GM23338 (cell line): ENCODE measurements at regions not wholly inside any gene's neighbourhood (a gene's known extent, or its start where the extent isn't known, plus 50 kb on each side); places are given as distances from the start of the nearest gene placed in this dataset.

Source experiments
- CREB1 ChIP-seq: fragments of 250-450 bp; sonication (Bioruptor Pico); IDR thresholded peaks from 2 replicates; pipeline ENCODE4 v1.5.0; 2020; ENCODE audit warnings: low read depth, mild to moderate bottlenecking, moderate library complexity
- CTCF ChIP-seq, 2 experiments: fragments of 200-600 bp in 1 of 2; sonication (generic) in 1 of 2; conservative IDR thresholded peaks; 2 replicates each; pipeline versions ENCODE4 v1.5.1 to v1.6.1; 2016 to 2017; ENCODE audit warnings: antibody characterized with exemption in 2 of 2, low read depth in 2 of 2, mild to moderate bottlenecking in 2 of 2, moderate library complexity in 1 of 2
- ETS1 ChIP-seq: IDR thresholded peaks from 2 replicates; pipeline ENCODE4 v1.6.1; 2016; ENCODE audit warnings: antibody characterized with exemption
- EZH2 ChIP-seq: fragments of 200-600 bp; sonication (generic); IDR thresholded peaks from one replicate; pipeline ENCODE4 v1.8.0; 2017; ENCODE audit warnings: antibody characterized with exemption, mild to moderate bottlenecking, low read depth; ENCODE audit not compliant: unreplicated experiment
- EZH2phosphoT487 ChIP-seq: fragments of 200-600 bp; sonication (generic); IDR thresholded peaks from one replicate; pipeline ENCODE4 v1.8.1; 2018; ENCODE audit warnings: antibody characterized with exemption; ENCODE audit not compliant: unreplicated experiment
- JUNB ChIP-seq: IDR thresholded peaks from one replicate; pipeline ENCODE4 v1.6.1; 2016; ENCODE audit warnings: antibody characterized with exemption; ENCODE audit not compliant: unreplicated experiment
- NANOG ChIP-seq: IDR thresholded peaks from 2 replicates; pipeline ENCODE4 v1.6.1; 2016; ENCODE audit warnings: antibody characterized with exemption, borderline replicate concordance
- POLR2AphosphoS5 ChIP-seq: IDR thresholded peaks from 2 replicates; pipeline ENCODE4 v1.6.1; 2016; ENCODE audit warnings: antibody characterized with exemption, low read depth
- REST ChIP-seq: IDR thresholded peaks from one replicate; pipeline ENCODE4 v1.6.1; 2018; ENCODE audit warnings: antibody characterized with exemption; ENCODE audit not compliant: unreplicated experiment
- STAT1 ChIP-seq: IDR thresholded peaks from one replicate; pipeline ENCODE4 v1.6.1; 2016; ENCODE audit warnings: antibody characterized with exemption; ENCODE audit not compliant: unreplicated experiment
- ZNF114 ChIP-seq: fragments of 250-450 bp; sonication (Bioruptor Pico); IDR thresholded peaks from 2 replicates; pipeline ENCODE4 v1.5.0; 2020; ENCODE audit warnings: mild to moderate bottlenecking, moderate library complexity
- ZNF331 ChIP-seq: fragments of 250-450 bp; sonication (Bioruptor Pico); IDR thresholded peaks from 2 replicates; pipeline ENCODE4 v1.5.0; 2020; ENCODE audit warnings: low read depth, mild to moderate bottlenecking, moderate library complexity
- TF ChIP-seq, protein P1 (sequence below): fragments of 250-450 bp; sonication (Bioruptor Pico); IDR thresholded peaks from 2 replicates; pipeline ENCODE4 v1.5.0; 2020; ENCODE audit warnings: mild to moderate bottlenecking, moderate library complexity

GRCh38 chr2:180846756-180847472 is 133.5 kb upstream of the UBE2E3 start:
- TF ChIP-seq CTCF (conservative IDR thresholded peaks at IDR 0.05; ENCODE audit: low read depth in 2 of 2) (no peak), POLR2AphosphoS5 (no peak), EZH2 (no peak), NANOG (no peak), CREB1 (CRISPR knock-in tag) (no peak), ZNF114 (CRISPR knock-in tag) (no peak), ETS1 (no peak), EZH2phosphoT487 (no peak), REST (no peak), ZNF331 (CRISPR knock-in tag) (no peak), JUNB (no peak), STAT1 (no peak)
- TF ChIP-seq, protein P1, sequence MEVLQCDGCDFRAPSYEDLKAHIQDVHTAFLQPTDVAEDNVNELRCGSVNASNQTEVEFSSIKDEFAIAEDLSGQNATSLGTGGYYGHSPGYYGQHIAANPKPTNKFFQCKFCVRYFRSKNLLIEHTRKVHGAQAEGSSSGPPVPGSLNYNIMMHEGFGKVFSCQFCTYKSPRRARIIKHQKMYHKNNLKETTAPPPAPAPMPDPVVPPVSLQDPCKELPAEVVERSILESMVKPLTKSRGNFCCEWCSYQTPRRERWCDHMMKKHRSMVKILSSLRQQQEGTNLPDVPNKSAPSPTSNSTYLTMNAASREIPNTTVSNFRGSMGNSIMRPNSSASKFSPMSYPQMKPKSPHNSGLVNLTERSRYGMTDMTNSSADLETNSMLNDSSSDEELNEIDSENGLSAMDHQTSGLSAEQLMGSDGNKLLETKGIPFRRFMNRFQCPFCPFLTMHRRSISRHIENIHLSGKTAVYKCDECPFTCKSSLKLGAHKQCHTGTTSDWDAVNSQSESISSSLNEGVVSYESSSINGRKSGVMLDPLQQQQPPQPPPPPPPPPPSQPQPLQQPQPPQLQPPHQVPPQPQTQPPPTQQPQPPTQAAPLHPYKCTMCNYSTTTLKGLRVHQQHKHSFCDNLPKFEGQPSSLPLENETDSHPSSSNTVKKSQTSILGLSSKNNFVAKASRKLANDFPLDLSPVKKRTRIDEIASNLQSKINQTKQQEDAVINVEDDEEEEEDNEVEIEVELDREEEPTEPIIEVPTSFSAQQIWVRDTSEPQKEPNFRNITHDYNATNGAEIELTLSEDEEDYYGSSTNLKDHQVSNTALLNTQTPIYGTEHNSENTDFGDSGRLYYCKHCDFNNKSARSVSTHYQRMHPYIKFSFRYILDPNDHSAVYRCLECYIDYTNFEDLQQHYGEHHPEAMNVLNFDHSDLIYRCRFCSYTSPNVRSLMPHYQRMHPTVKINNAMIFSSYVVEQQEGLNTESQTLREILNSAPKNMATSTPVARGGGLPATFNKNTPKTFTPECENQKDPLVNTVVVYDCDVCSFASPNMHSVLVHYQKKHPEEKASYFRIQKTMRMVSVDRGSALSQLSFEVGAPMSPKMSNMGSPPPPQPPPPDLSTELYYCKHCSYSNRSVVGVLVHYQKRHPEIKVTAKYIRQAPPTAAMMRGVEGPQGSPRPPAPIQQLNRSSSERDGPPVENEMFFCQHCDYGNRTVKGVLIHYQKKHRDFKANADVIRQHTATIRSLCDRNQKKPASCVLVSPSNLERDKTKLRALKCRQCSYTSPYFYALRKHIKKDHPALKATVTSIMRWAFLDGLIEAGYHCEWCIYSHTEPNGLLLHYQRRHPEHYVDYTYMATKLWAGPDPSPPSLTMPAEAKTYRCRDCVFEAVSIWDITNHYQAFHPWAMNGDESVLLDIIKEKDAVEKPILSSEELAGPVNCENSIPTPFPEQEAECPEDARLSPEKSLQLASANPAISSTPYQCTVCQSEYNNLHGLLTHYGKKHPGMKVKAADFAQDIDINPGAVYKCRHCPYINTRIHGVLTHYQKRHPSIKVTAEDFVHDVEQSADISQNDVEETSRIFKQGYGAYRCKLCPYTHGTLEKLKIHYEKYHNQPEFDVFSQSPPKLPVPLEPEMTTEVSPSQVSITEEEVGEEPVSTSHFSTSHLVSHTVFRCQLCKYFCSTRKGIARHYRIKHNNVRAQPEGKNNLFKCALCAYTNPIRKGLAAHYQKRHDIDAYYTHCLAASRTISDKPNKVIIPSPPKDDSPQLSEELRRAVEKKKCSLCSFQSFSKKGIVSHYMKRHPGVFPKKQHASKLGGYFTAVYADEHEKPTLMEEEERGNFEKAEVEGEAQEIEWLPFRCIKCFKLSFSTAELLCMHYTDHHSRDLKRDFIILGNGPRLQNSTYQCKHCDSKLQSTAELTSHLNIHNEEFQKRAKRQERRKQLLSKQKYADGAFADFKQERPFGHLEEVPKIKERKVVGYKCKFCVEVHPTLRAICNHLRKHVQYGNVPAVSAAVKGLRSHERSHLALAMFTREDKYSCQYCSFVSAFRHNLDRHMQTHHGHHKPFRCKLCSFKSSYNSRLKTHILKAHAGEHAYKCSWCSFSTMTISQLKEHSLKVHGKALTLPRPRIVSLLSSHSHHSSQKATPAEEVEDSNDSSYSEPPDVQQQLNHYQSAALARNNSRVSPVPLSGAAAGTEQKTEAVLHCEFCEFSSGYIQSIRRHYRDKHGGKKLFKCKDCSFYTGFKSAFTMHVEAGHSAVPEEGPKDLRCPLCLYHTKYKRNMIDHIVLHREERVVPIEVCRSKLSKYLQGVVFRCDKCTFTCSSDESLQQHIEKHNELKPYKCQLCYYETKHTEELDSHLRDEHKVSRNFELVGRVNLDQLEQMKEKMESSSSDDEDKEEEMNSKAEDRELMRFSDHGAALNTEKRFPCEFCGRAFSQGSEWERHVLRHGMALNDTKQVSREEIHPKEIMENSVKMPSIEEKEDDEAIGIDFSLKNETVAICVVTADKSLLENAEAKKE: no peak
